Liver (tissue), 8 donors: ENCODE measurements at regions not wholly inside any gene's neighbourhood (a gene's known extent, or its start where the extent isn't known, plus 50 kb on each side); places are given as distances from the start of the nearest gene placed in this dataset.

ENCODE experiments used
- DNase-seq: peaks from one replicate; pipeline ENCODE4 v3.0.0-alpha.2; 2017; ENCODE audit warnings: low spot score
- H3K27ac ChIP-seq, 2 donors: one replicate each; pipeline ENCODE4 v1.7.0; 2013; ENCODE audit warnings: inconsistent platforms in 2 of 2, low read length in 2 of 2, control low read depth in 1 of 2, low read depth in 1 of 2, mild to moderate bottlenecking in 1 of 2
- H3K27me3 ChIP-seq, 4 donors: one replicate each; pipeline versions ENCODE4 v1.6.1 to v1.7.0; 2013; ENCODE audit warnings: low read length in 3 of 4, inconsistent platforms in 1 of 4, mild to moderate bottlenecking in 1 of 4, moderate library complexity in 1 of 4; ENCODE audit not compliant: control insufficient read depth in 4 of 4, insufficient read depth in 4 of 4
- H3K36me3 ChIP-seq, 4 donors: one replicate each; pipeline versions ENCODE4 v1.6.1 to v1.7.0; 2013; ENCODE audit warnings: low read length in 3 of 4, mild to moderate bottlenecking in 3 of 4, low read depth in 1 of 4, moderate library complexity in 1 of 4; ENCODE audit not compliant: control insufficient read depth in 4 of 4, insufficient read depth in 3 of 4
- H3K4me1 ChIP-seq, 4 donors: one replicate each; pipeline versions ENCODE4 v1.6.1 to v1.7.0; 2013; ENCODE audit warnings: low read length in 3 of 4, mild to moderate bottlenecking in 3 of 4, moderate library complexity in 1 of 4; ENCODE audit not compliant: control insufficient read depth in 4 of 4, insufficient read depth in 4 of 4
- H3K4me3 ChIP-seq, 3 donors: one replicate each; pipeline versions ENCODE4 v1.6.1 to v1.7.0; 2013; ENCODE audit warnings: low read length in 3 of 3, control low read depth in 1 of 3, low read depth in 1 of 3, mild to moderate bottlenecking in 1 of 3
- H3K9ac ChIP-seq, 2 donors: one replicate each; pipeline ENCODE4 v1.7.0; 2013; ENCODE audit warnings: low read length in 2 of 2, mild to moderate bottlenecking in 2 of 2, moderate library complexity in 2 of 2, control low read depth in 1 of 2, low read depth in 1 of 2
- H3K9me3 ChIP-seq, 4 donors: one replicate each; pipeline versions ENCODE4 v1.6.1 to v1.7.0; 2013; ENCODE audit warnings: low read length in 3 of 4; ENCODE audit not compliant: control insufficient read depth in 4 of 4
- EGR1 ChIP-seq, 2 donors: IDR thresholded peaks; 2 replicates each; pipeline ENCODE4 v1.6.1; 2016 to 2018; ENCODE audit warnings: antibody characterized with exemption in 2 of 2, low read depth in 2 of 2
- FOXA1 ChIP-seq: IDR thresholded peaks from 2 replicates; pipeline ENCODE4 v1.6.1; 2016; ENCODE audit warnings: antibody characterized with exemption
- FOXA2 ChIP-seq: IDR thresholded peaks from 2 replicates; pipeline ENCODE4 v1.6.1; 2016; ENCODE audit warnings: antibody characterized with exemption
- GABPA ChIP-seq, 2 donors: IDR thresholded peaks in 1 of 2; conservative IDR thresholded peaks in 1 of 2; 2 replicates each; pipeline ENCODE4 v1.6.1; 2016; ENCODE audit warnings: antibody characterized with exemption in 2 of 2, mild to moderate bottlenecking in 1 of 2, moderate library complexity in 1 of 2
- HNF4A ChIP-seq, 2 donors: conservative IDR thresholded peaks; 2 replicates each; pipeline ENCODE4 v1.6.1; 2016; ENCODE audit warnings: antibody characterized with exemption in 2 of 2, mild to moderate bottlenecking in 2 of 2
- HNF4G ChIP-seq: IDR thresholded peaks from 2 replicates; pipeline ENCODE4 v1.6.1; 2016; ENCODE audit warnings: antibody characterized with exemption
- JUND ChIP-seq, 2 donors: IDR thresholded peaks; 2 replicates each; pipeline ENCODE4 v1.6.1; 2016; ENCODE audit warnings: antibody characterized with exemption in 2 of 2
- MAX ChIP-seq: IDR thresholded peaks from 2 replicates; pipeline ENCODE4 v1.6.1; 2016; ENCODE audit warnings: antibody characterized with exemption
- NR2F2 ChIP-seq: IDR thresholded peaks from 2 replicates; pipeline ENCODE4 v1.6.1; 2016; ENCODE audit warnings: antibody characterized with exemption
- RAD21 ChIP-seq, 2 donors: IDR thresholded peaks; 2 replicates each; pipeline ENCODE4 v1.6.1; 2016; ENCODE audit warnings: antibody characterized with exemption in 2 of 2, mild to moderate bottlenecking in 2 of 2
- REST ChIP-seq: IDR thresholded peaks from 2 replicates; pipeline ENCODE4 v1.6.1; 2016; ENCODE audit warnings: antibody characterized with exemption, mild to moderate bottlenecking
- RXRA ChIP-seq, 2 donors: IDR thresholded peaks; 2 replicates each; pipeline ENCODE4 v1.6.1; 2017 to 2018; ENCODE audit warnings: antibody characterized with exemption in 2 of 2, mild to moderate bottlenecking in 1 of 2
- SP1 ChIP-seq: IDR thresholded peaks from 2 replicates; pipeline ENCODE4 v1.6.1; 2018; ENCODE audit warnings: antibody characterized with exemption, mild to moderate bottlenecking
- TAF1 ChIP-seq: conservative IDR thresholded peaks from 2 replicates; pipeline ENCODE4 v1.6.1; 2016; ENCODE audit warnings: antibody characterized with exemption, mild to moderate bottlenecking
- YY1 ChIP-seq: IDR thresholded peaks from 2 replicates; pipeline ENCODE4 v1.6.1; 2016; ENCODE audit warnings: antibody characterized with exemption, mild to moderate bottlenecking
- ZBTB33 ChIP-seq: IDR thresholded peaks from 2 replicates; pipeline ENCODE4 v1.6.1; 2016; ENCODE audit warnings: antibody characterized with exemption
- WGBS: extraction: QIAGEN DNeasy Blood & Tissue Kit; methylation state at CpG from one replicate; pipeline ENCODE4 v1.1.7; 2013; 5-methylcytosine and 5-hydroxymethylcytosine counted together
- TF ChIP-seq, protein P1 (sequence below): fragments of 150-350 bp; IDR thresholded peaks from 2 replicates; pipeline ENCODE4 v1.5.1; 2017; ENCODE audit warnings: improper control_type of control experiment, low read depth, low read length; ENCODE audit not compliant: missing input control
- TF ChIP-seq, protein P2 (sequence below): IDR thresholded peaks from 2 replicates; pipeline ENCODE4 v1.6.1; 2016; ENCODE audit warnings: antibody characterized with exemption
- donor health status: healthy.
- donor health status: healthy.
- donor health status: healthy.
- donor health status: healthy.
- donor health status: healthy.

DNA sequence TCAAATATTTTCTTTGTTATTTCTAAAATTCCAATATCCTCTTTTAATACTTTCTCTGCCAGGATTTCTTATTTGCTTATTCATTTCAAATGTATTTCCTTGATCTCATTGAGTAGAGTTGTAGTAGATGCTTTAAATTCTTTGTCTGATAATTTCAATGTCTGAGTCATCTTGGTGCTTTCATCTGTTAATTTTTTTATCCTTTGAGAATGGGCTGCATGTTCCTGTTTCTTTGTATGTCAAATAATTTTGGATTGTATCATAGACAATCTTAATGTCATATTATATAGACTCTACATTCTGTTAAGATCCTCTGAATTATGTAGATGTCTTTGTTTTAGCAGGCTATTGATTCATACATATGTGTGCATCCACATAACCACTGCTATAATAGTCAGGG is 57.5 kb downstream of the MYEOV start:
- Histone ChIP-seq H3K9me3 (peaks cover 0 to 2% (median 0%) of the 10 kb centered on the region in 4 donors), H3K4me1 (peaks cover 8 to 26% (median 17%) of the 10 kb centered on the region in 4 donors), H3K4me3 (no peak overlapping the region), H3K27ac (no peak overlapping the region), H3K9ac (peak overlapping the region in 1 of 2 donors; percentile 27), H3K27me3 (no peaks in the 10 kb centered on the region), H3K36me3 (no peaks in the 10 kb centered on the region)
- no peak for TF ChIP-seq ZBTB33
- TF ChIP-seq NR2F2: no peak
- TF ChIP-seq, protein P1, sequence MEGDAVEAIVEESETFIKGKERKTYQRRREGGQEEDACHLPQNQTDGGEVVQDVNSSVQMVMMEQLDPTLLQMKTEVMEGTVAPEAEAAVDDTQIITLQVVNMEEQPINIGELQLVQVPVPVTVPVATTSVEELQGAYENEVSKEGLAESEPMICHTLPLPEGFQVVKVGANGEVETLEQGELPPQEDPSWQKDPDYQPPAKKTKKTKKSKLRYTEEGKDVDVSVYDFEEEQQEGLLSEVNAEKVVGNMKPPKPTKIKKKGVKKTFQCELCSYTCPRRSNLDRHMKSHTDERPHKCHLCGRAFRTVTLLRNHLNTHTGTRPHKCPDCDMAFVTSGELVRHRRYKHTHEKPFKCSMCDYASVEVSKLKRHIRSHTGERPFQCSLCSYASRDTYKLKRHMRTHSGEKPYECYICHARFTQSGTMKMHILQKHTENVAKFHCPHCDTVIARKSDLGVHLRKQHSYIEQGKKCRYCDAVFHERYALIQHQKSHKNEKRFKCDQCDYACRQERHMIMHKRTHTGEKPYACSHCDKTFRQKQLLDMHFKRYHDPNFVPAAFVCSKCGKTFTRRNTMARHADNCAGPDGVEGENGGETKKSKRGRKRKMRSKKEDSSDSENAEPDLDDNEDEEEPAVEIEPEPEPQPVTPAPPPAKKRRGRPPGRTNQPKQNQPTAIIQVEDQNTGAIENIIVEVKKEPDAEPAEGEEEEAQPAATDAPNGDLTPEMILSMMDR: no peak
- TF ChIP-seq SP1: no peak
- TF ChIP-seq TAF1: no peak
- TF ChIP-seq HNF4A (conservative IDR thresholded peaks at IDR 0.05): no peak
- no peak for TF ChIP-seq FOXA2
- TF ChIP-seq, protein P2, sequence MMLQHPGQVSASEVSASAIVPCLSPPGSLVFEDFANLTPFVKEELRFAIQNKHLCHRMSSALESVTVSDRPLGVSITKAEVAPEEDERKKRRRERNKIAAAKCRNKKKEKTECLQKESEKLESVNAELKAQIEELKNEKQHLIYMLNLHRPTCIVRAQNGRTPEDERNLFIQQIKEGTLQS: no peak
- no peak for TF ChIP-seq RAD21 (IDR thresholded peaks at IDR 0.05)
- TF ChIP-seq HNF4G: no peak
- no peak for TF ChIP-seq YY1
- no peak for TF ChIP-seq FOXA1
- no peak for TF ChIP-seq EGR1 (IDR thresholded peaks at IDR 0.05; ENCODE audit: low read depth in 2 of 2)
- TF ChIP-seq MAX: no peak
- no peak for TF ChIP-seq JUND (IDR thresholded peaks at IDR 0.05)
- TF ChIP-seq RXRA (IDR thresholded peaks at IDR 0.05): no peak
- no peak for TF ChIP-seq GABPA (IDR thresholded peaks at IDR 0.05 in 1 of 2, conservative IDR thresholded peaks at IDR 0.05 in 1 of 2)
- DNase-seq: no peak

GRCh38 chr11:69352166-69352565 is 58.2 kb downstream of the MYEOV start:
- 97% methylated on average over 2 of the region's 2 CpGs for WGBS

More at GRCh38 chr11:69352166-69352565, 58.2 kb downstream of the MYEOV start:
- Histone ChIP-seq H3K36me3 (no peaks in the 10 kb centered on the region), H3K27me3 (no peaks in the 10 kb centered on the region), H3K9ac (peak overlapping the region in 1 of 2 donors; percentile 75), H3K4me3 (peak overlapping the region in 1 of 3 donors; percentile 5), H3K27ac (peak overlapping the region; percentile 39 to 76), H3K9me3 (peaks cover 0 to 2% (median 0%) of the 10 kb centered on the region in 4 donors), H3K4me1 (peaks cover 9 to 32% (median 20%) of the 10 kb centered on the region in 4 donors)
- no peak for DNase-seq
- TF ChIP-seq, protein P1: no peak
- TF ChIP-seq FOXA1 (no peak), GABPA (IDR thresholded peaks at IDR 0.05 in 1 of 2, conservative IDR thresholded peaks at IDR 0.05 in 1 of 2) (no peak), NR2F2 (no peak), JUND (IDR thresholded peaks at IDR 0.05) (no peak), MAX (no peak), REST (no peak)
